Thoracic aorta (tissue), 2 donors: ENCODE measurements at regions not wholly inside any gene's neighbourhood (a gene's known extent, or its start where the extent isn't known, plus 50 kb on each side); places are given as distances from the start of the nearest gene placed in this dataset.

ENCODE experiments used
- ATAC-seq: fragments of 150-250 bp; one replicate; pipeline ENCODE4 v1.8.0; 2017; ENCODE audit warnings: low read depth; ENCODE audit not compliant: insufficient number of reproducible peaks, low FRiP score
- DNase-seq: peaks from one replicate; pipeline ENCODE4 v3.0.0-alpha.2; 2020; ENCODE audit warnings: low spot score
- H3K27ac ChIP-seq, 2 donors: fragments of 200-600 bp; sonication (generic); 1 replicate in 1 of 2; 2 replicates in 1 of 2; pipeline ENCODE4 v1.5.1; 2016; ENCODE audit warnings: mild to moderate bottlenecking in 2 of 2, moderate library complexity in 2 of 2
- H3K27me3 ChIP-seq: fragments of 200-600 bp; sonication (generic); replicated peaks from 2 replicates; pipeline ENCODE4 v1.6.0; 2016; ENCODE audit warnings: mild to moderate bottlenecking; ENCODE audit not compliant: insufficient read depth
- H3K36me3 ChIP-seq: fragments of 200-600 bp; sonication (generic); one replicate; pipeline ENCODE4 v1.5.1; 2016
- H3K4me1 ChIP-seq, 2 donors: fragments of 200-600 bp; sonication (generic); 1 replicate in 1 of 2; 2 replicates in 1 of 2; pipeline versions ENCODE4 v1.5.1 to v1.6.0; 2016; ENCODE audit warnings: low read depth in 2 of 2, mild to moderate bottlenecking in 1 of 2; ENCODE audit not compliant: control insufficient read depth in 1 of 2
- H3K4me3 ChIP-seq: fragments of 200-600 bp; sonication (generic); 2 replicates; pipeline ENCODE4 v1.5.1; 2016; ENCODE audit warnings: mild to moderate bottlenecking
- H3K9me3 ChIP-seq: fragments of 200-600 bp; sonication (generic); 2 replicates; pipeline ENCODE4 v1.5.1; 2016
- TF ChIP-seq, protein P1 (sequence below): fragments of 200-600 bp; sonication (generic); IDR thresholded peaks from one replicate; pipeline ENCODE4 v1.5.1; 2019; ENCODE audit warnings: antibody characterized with exemption

DNA sequence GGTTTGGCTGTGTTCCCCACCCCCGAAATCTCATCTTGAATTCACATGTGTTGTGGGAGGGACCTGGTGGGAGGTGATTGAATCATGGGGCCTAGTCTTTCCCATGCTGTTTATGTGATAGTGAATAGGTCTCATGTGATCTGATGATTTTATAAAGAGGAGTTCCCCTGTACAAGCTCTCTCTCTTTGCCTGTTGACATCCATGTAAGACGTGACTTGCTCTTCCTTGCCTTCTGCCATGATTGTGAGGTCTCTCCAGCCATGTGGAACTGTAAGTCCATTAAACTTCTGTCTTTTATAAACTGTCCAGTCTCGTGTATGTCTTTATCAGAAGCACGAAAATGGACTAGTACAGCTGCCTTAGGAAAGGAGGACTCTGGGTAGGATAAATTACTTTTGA, 976.7 kb downstream of the MCTP2 start:
- TF ChIP-seq, protein P1, sequence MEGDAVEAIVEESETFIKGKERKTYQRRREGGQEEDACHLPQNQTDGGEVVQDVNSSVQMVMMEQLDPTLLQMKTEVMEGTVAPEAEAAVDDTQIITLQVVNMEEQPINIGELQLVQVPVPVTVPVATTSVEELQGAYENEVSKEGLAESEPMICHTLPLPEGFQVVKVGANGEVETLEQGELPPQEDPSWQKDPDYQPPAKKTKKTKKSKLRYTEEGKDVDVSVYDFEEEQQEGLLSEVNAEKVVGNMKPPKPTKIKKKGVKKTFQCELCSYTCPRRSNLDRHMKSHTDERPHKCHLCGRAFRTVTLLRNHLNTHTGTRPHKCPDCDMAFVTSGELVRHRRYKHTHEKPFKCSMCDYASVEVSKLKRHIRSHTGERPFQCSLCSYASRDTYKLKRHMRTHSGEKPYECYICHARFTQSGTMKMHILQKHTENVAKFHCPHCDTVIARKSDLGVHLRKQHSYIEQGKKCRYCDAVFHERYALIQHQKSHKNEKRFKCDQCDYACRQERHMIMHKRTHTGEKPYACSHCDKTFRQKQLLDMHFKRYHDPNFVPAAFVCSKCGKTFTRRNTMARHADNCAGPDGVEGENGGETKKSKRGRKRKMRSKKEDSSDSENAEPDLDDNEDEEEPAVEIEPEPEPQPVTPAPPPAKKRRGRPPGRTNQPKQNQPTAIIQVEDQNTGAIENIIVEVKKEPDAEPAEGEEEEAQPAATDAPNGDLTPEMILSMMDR: no peak
- Histone ChIP-seq H3K36me3 (no peaks in the 10 kb centered on the region), H3K9me3 (no peaks in the 10 kb centered on the region), H3K4me1 (no peaks in the 10 kb centered on the region), H3K4me3 (no peak overlapping the region), H3K27ac (no peak overlapping the region), H3K27me3 (no peaks in the 10 kb centered on the region)
- no peak for ATAC-seq
- DNase-seq: no peak

DNA sequence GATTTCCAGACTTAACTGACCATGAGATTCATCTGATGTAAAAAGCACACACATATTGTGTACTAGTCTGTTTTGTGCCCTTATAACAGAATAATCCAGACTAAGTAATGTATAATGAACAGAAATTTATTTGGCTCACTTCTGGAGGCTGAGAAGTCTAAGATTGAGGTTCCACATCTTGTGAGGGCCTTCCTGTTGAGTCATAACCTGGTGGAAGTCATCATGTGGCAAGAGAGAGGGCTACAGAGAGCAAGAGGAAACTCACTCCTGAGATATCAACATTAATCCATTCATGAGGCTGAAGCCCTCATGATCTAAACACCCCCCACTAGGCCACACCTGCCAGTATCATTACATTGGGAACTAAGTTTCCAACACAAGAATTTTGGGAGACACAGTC, 977.6 kb downstream of the MCTP2 start:
- no peak for ATAC-seq
- H3K36me3 ChIP-seq: no peaks in the 10 kb centered on the region
- H3K27ac ChIP-seq: no peak overlapping the region
- no peaks in the 10 kb centered on the region for H3K27me3 ChIP-seq
- H3K9me3 ChIP-seq: no peaks in the 10 kb centered on the region
- no peaks in the 10 kb centered on the region for H3K4me1 ChIP-seq
- TF ChIP-seq, protein P1: no peak
- DNase-seq: no peak
- H3K4me3 ChIP-seq: no peak overlapping the region

DNA sequence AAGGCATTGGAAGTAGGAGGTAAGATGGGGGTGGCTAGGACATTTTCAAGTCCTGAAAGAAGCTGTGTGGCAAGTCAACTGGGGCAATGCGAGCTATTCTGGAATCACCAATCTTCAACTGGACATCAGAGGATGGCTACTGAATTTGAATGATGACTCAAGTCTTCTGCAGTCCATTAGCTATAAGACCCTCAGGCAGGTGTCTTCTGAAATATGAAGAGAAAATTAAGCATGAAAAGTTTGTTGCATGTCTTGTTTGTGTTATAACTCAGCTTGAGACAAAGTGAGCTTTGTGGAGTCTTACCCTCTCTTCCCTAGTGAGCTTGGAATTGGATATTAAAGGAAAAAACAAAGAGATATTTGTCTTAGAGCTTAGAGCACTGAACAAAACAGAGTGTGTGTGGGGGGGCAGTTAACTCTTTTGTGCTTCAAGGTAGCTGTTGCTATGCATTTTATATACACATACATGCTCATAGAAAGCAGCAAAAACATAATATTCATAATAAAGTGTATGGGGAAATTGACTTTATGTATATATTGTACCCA, 979.1 kb downstream of the MCTP2 start:
- no peaks in the 10 kb centered on the region for H3K27me3 ChIP-seq
- H3K4me3 ChIP-seq: no peak overlapping the region
- no peaks in the 10 kb centered on the region for H3K36me3 ChIP-seq
- no peak overlapping the region for H3K27ac ChIP-seq
- no peak for ATAC-seq
- TF ChIP-seq, protein P1: no peak
- H3K4me1 ChIP-seq: no peaks in the 10 kb centered on the region
- H3K9me3 ChIP-seq: no peaks in the 10 kb centered on the region
- no peak for DNase-seq

DNA sequence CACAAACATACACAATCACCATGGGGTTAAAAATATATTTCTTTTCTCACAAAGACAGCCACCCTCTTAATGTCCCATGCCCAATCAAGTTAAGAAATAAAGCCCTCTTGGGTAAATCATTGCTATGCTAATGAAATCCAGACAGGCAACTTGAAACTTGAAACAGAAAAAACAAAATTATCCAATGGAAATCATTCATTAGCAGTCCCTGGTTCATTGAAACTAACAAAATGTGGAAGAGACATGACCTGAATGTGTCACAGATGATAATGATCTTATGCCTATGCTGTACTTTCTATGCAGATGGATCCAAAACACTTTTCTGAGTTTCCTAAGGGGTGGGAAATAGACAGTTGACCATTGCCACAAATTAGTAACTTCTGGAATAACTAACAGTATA, 983.7 kb downstream of the MCTP2 start:
- H3K9me3 ChIP-seq: peaks cover 5% of the 10 kb centered on the region
- H3K27ac ChIP-seq: no peak overlapping the region
- no peaks in the 10 kb centered on the region for H3K27me3 ChIP-seq
- no peak overlapping the region for H3K4me3 ChIP-seq
- ATAC-seq (no peak), DNase-seq (no peak)
- no peaks in the 10 kb centered on the region for H3K4me1 ChIP-seq
- TF ChIP-seq, protein P1: no peak
- H3K36me3 ChIP-seq: no peaks in the 10 kb centered on the region

DNA sequence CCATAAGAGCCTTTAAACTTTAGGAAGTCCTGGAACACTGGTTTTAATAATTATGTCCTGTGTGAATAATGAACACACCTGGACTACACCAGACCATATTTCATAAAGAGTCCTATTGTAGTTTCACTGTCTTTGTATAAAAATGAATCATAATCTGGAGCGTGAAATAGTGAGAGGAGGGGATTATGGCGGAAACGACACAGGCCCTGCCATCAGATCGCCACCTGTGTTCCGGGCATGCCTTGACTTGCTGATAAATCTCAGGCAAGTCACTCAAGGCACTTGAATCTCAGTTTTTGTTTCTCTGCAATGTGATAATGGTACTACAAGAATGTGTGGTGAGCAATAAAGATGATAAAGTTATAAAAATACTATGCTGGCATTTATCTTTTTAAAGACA, 995.5 kb downstream of the MCTP2 start:
- Histone ChIP-seq H3K9me3 (peaks cover 9% of the 10 kb centered on the region), H3K4me3 (no peak overlapping the region), H3K27ac (no peak overlapping the region), H3K4me1 (no peaks in the 10 kb centered on the region), H3K36me3 (no peaks in the 10 kb centered on the region), H3K27me3 (no peaks in the 10 kb centered on the region)
- DNase-seq: no peak
- TF ChIP-seq, protein P1: no peak
- no peak for ATAC-seq
